Tibial nerve (tissue), 4 donors: ENCODE measurements at regions not wholly inside any gene's neighbourhood (a gene's known extent, or its start where the extent isn't known, plus 50 kb on each side); places are given as distances from the start of the nearest gene placed in this dataset.

Experiments
- CTCF ChIP-seq, 5 experiments: fragments of 200-600 bp in 3 of 5; fragments of 450-650 bp in 2 of 5; sonication (generic) in 3 of 5; IDR thresholded peaks; one replicate each; pipeline ENCODE4 v1.5.1; 2016 to 2019; ENCODE audit warnings: antibody characterized with exemption in 5 of 5, mild to moderate bottlenecking in 3 of 5, moderate library complexity in 2 of 5
- EP300 ChIP-seq, 2 donors: sonication (generic); formaldehyde crosslinking; IDR thresholded peaks; one replicate each; pipeline ENCODE4 v1.6.1; 2017; ENCODE audit warnings: antibody characterized with exemption in 2 of 2, mild to moderate bottlenecking in 1 of 2
- POLR2A ChIP-seq, 2 donors: fragments of 450-650 bp; IDR thresholded peaks; one replicate each; pipeline ENCODE4 v1.6.1; 2017; ENCODE audit warnings: antibody characterized with exemption in 2 of 2, mild to moderate bottlenecking in 2 of 2, moderate library complexity in 2 of 2

GRCh38 chr19:29395111-29395733 is 130.6 kb upstream of the VSTM2B start:
- TF ChIP-seq CTCF (IDR thresholded peaks at IDR 0.05) (no peak), EP300 (IDR thresholded peaks at IDR 0.05) (no peak), POLR2A (IDR thresholded peaks at IDR 0.05) (no peak)
